ENCODE measurements at regions not wholly inside any gene's neighbourhood (a gene's known extent, or its start where the extent isn't known, plus 50 kb on each side); places are given as distances from the start of the nearest gene placed in this dataset.

- TF ChIP-seq RNF219 (CRISPR knock-in tag; IDR thresholded peaks at IDR 0.05) (no peak), ZBTB26 (CRISPR knock-in tag; IDR thresholded peaks at IDR 0.05) (no peak)
Measured at GRCh38 chr9:135226369-135227050, 139.0 kb downstream of the OLFM1 start (continued).

- no peak overlapping the region for H2AFZ ChIP-seq (ENCODE audit: low read depth, low read length)
- intact Hi-C loops (cut with micrococcal nuclease) = no loop called here
- H3K27me3 ChIP-seq (ENCODE audit: control insufficient read depth in 2 of 2, insufficient read depth in 2 of 2, low read length in 2 of 2) = no peaks in the 10 kb centered on the region; a peak in 1 of 5 replicates
- in situ Hi-C loops (cut with MboI) = no loop called here
- FAIRE-seq (no peak), DNase-seq (ENCODE audit: extremely low read depth in 1 of 4, low spot score in 3 of 4) (no peak), ATAC-seq (no peak)
- H4K20me1 ChIP-seq (replicated peaks; ENCODE audit: control insufficient read depth, insufficient read depth, low read length) = no peaks in the 10 kb centered on the region
- H3K4me3 ChIP-seq = no peak overlapping the region
- no TSS peak for BruUV-seq (replicated peaks)
- 3% methylated on average over 11 of the region's 17 CpGs for WGBS (ENCODE audit: insufficient coverage, low coverage, missing lambda C conversion rate)
- no peak overlapping the region for H3K27ac ChIP-seq (ENCODE audit: extremely low read depth, low read depth, low read length)
- H3K4me1 ChIP-seq (replicated peaks in 1 of 2; ENCODE audit: control insufficient read depth in 2 of 2, insufficient read depth in 2 of 2, low read length in 2 of 2) = no peaks in the 10 kb centered on the region; a peak in 1 of 5 replicates
- H3K4me2 ChIP-seq (ENCODE audit: insufficient read depth, low read length) = no peak overlapping the region
- POLR2A ChIA-PET = no interaction called here
- CTCF ChIA-PET (ENCODE audit: low intra/inter-chr PET ratio) = no interaction called here
- no peaks in the 10 kb centered on the region for H3K36me3 ChIP-seq (ENCODE audit: control insufficient read depth, insufficient read depth, low read length)
- no peaks in the 10 kb centered on the region for H3K79me2 ChIP-seq (ENCODE audit: control insufficient read depth, insufficient read depth, low read length)
- no peak overlapping the region for H3K9ac ChIP-seq (ENCODE audit: insufficient read depth in 1 of 2, low read depth in 2 of 2, low read length in 2 of 2)
- H3K9me1 ChIP-seq (ENCODE audit: control insufficient read depth, insufficient read depth, low read length) = no peaks in the 10 kb centered on the region
- peaks cover 6% of the 10 kb centered on the region; the same call in 1 of the 2 replicates for H3K9me3 ChIP-seq (replicated peaks; ENCODE audit: control insufficient read depth, insufficient read depth, low read depth, low read length)
- TF ChIP-seq ZNF311 (CRISPR knock-in tag; IDR thresholded peaks at IDR 0.05) = no peak
- TF ChIP-seq ATF2 (CRISPR knock-in tag; IDR thresholded peaks at IDR 0.05) = no peak
- no peak for TF ChIP-seq ZNF277 (CRISPR knock-in tag; IDR thresholded peaks at IDR 0.05; ENCODE audit: borderline replicate concordance)
- no peak for TF ChIP-seq CREB3L1 (IDR thresholded peaks at IDR 0.05; ENCODE audit: borderline replicate concordance, low read depth)
- no peak for TF ChIP-seq CHD1 (IDR thresholded peaks at IDR 0.05; ENCODE audit: low read length)
- no peak for TF ChIP-seq SREBF2 (CRISPR knock-in tag; IDR thresholded peaks at IDR 0.05)
- TF ChIP-seq ZNF212 (CRISPR knock-in tag; IDR thresholded peaks at IDR 0.05) = no peak
- TF ChIP-seq BRF2 (IDR thresholded peaks at IDR 0.05; ENCODE audit: borderline replicate concordance, insufficient read depth, insufficient read length) = no peak
Measured at GRCh38 chr9:135227641-135228251, 140.3 kb downstream of the OLFM1 start.

Measured in K562 (cell line).